GM18951 (cell line): ENCODE measurements at regions not wholly inside any gene's neighbourhood (a gene's known extent, or its start where the extent isn't known, plus 50 kb on each side); places are given as distances from the start of the nearest gene placed in this dataset.

Source experiments
- POLR2A ChIP-seq: IDR thresholded peaks from 4 replicates; pipeline ENCODE4 v1.6.1; 2011; ENCODE audit warnings: mild to moderate bottlenecking; ENCODE audit not compliant: insufficient read length, insufficient read depth; ENCODE audit errors: extremely low read depth
- in situ Hi-C: fragments of 300-500 bp; cut with MboI; formaldehyde crosslinking; loops from one replicate; pipeline ENCODE4 v1.12.0; 2022; ENCODE audit warnings: low sequenced_read_pairs, mixed read lengths, inconsistent platforms; ENCODE audit not compliant: unreplicated experiment

- in situ Hi-C loops = no loop called here
- TF ChIP-seq POLR2A = no peak
These were observed 221.5 kb upstream of the TBL1XR1 start for GRCh38 chr3:177418787-177419186.

- in situ Hi-C loops = no loop called here
- no peak for TF ChIP-seq POLR2A
These were observed 222.8 kb upstream of the TBL1XR1 start for GRCh38 chr3:177419904-177420601.

- TF ChIP-seq POLR2A = no peak
- in situ Hi-C loops = no loop called here
These were observed 223.6 kb upstream of the TBL1XR1 start for GRCh38 chr3:177420651-177421480.

- in situ Hi-C loops = no loop called here
- no peak for TF ChIP-seq POLR2A
These were observed 224.2 kb upstream of the TBL1XR1 start for GRCh38 chr3:177421481-177421785.

- TF ChIP-seq POLR2A = no peak
- in situ Hi-C loops = no loop called here
These were observed 227.2 kb upstream of the TBL1XR1 start for GRCh38 chr3:177424521-177424920.

- in situ Hi-C loops = no loop called here
- no peak for TF ChIP-seq POLR2A
These were observed 227.8 kb upstream of the TBL1XR1 start for GRCh38 chr3:177425042-177425441.

- in situ Hi-C loops = no loop called here
- TF ChIP-seq POLR2A = no peak
These were observed 229.0 kb upstream of the TBL1XR1 start for GRCh38 chr3:177426106-177426877.

GRCh38 chr3:177426878-177427495, 229.7 kb upstream of the TBL1XR1 start:
- TF ChIP-seq POLR2A = no peak
- in situ Hi-C loops = no loop called here

- no peak for TF ChIP-seq POLR2A
- in situ Hi-C loops = no loop called here
These were observed 230.3 kb upstream of the TBL1XR1 start for GRCh38 chr3:177427540-177427939.

- in situ Hi-C loops = no loop called here
- TF ChIP-seq POLR2A = no peak
These were observed 231.8 kb upstream of the TBL1XR1 start for GRCh38 chr3:177429079-177429478.

- no peak for TF ChIP-seq POLR2A
- in situ Hi-C loops = no loop called here
These were observed 232.5 kb upstream of the TBL1XR1 start for GRCh38 chr3:177429771-177430170.

GRCh38 chr3:177430653-177431052, 233.4 kb upstream of the TBL1XR1 start:
- no peak for TF ChIP-seq POLR2A
- in situ Hi-C loops = no loop called here

- TF ChIP-seq POLR2A = no peak
- in situ Hi-C loops = no loop called here
These were observed 234.4 kb upstream of the TBL1XR1 start for GRCh38 chr3:177431525-177432176.

- TF ChIP-seq POLR2A = no peak
- in situ Hi-C loops = no loop called here
These were observed 238.0 kb upstream of the TBL1XR1 start for GRCh38 chr3:177435301-177435700.
